GM18907 (cell line): ENCODE measurements at regions not wholly inside any gene's neighbourhood (a gene's known extent, or its start where the extent isn't known, plus 50 kb on each side); places are given as distances from the start of the nearest gene placed in this dataset.

Experiments
- ATAC-seq: cut with Tn5 transposase; IDR thresholded peaks from one replicate; pipeline ENCODE4 v1.9.1; 2021; ENCODE audit warnings: mild to moderate bottlenecking, moderate library complexity; ENCODE audit not compliant: unreplicated experiment

DNA sequence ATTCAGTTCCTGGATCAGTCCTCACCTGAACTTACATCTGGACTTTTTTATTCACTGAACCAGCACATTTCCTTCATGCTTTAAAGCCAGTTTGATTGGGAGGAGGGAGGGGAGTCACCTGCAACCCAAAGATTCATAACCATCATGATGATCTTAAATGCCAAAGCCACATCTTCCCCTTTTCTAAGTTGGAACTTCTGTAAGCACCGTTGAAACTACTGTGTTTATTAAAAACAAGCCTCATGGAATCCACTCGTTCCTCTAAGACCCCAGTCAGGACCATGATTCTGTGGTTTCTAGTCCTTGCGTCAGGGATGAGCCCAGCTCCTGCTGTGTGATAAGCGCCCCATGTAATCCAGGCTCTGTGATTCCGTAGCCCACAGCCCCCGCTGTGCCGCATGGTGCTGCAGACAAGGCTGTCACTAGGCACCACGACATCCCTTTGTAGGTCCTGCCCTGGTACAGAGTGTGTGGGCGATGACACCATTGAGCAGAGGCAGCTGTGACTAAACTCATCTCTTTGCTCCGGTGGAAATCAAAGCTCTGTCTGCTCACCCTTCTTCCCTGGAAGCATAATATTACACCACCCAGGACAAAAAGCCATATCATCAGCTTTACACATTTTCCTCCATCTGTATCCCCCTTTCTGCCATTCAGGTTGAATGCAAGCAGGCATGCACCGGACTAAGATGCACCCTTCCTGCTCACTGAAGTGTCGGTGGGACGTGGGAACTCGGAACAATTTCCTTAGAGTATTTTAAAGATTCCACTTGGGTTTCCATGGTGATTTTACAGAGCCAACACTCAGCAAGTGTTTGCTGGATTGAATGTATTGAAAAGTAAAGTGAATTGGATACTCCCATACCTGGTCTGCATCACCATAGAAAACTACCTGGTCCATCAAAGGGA lies 132.0 kb upstream of the FSTL4 start:
- ATAC-seq = no peak

DNA sequence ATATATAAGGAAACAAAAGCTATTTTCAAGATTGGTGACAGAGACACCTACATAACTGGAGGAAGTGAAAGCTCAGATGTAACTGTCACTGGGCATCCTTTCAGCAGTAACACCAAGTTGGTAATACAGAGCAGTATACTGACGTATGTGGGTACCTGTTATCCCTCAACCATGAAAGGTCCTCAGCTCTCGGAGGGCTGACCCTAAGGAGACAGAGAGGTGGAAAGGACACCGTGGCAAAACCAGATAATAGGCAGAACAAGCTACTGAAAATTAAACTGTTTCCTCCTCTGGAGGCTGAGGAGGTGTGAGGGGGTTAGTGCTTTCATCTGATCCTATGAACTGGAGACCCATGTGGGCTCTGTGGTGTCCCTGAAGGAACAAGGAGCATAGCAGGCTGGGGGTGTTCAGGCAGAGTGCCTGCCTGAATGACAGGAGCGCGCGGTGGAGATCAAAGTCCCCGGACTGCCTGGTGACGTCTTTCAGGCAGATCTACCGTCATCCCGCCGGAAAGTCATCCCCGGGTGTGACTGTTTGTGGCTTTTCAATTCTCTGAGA lies 130.2 kb upstream of the FSTL4 start:
- peak; percentile 60 for ATAC-seq

DNA sequence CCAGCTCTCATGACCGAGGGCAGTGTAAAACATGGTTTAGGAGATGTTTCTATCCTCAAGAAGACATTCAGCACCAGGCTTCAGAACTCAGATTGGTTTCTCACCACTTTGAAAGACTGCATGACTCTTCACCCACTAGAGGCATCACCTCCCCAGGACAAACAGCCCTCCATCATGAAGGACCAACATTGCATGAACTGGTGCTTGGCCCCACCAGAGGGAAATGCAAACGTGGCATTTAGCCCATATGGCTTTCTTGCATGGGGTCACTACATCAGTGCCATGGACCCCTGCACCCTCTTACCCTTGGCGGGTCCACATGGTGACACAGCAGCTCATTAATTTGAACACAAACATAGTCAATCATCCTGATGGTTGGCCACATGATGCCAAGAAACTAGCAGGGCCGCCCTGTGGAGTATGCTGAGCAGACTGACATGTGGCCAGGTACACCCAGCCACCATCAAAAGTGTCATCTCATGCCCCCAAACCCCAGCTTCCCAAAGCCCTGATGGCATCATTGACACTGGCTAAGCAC lies 129.5 kb upstream of the FSTL4 start:
- ATAC-seq = no peak

DNA sequence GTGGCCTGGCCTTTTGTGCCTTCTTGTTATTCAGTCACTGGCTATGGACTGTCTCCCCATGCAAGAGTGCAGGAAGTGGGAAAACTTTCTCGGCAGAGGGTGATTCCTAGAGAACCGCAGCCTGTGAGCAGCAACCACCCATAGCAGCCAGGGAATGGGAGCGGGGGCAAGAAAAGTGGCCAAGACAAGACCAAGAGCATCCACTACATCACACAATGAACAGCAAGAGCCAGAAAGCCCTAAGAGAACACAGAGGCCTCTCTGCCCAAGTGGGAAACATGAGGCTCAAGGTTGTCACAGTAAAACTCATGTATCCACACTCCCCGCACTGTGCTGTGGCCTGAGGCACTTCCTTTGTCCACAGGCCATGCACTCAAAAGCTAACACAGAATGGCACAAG lies 129.1 kb upstream of the FSTL4 start:
- ATAC-seq = no peak

DNA sequence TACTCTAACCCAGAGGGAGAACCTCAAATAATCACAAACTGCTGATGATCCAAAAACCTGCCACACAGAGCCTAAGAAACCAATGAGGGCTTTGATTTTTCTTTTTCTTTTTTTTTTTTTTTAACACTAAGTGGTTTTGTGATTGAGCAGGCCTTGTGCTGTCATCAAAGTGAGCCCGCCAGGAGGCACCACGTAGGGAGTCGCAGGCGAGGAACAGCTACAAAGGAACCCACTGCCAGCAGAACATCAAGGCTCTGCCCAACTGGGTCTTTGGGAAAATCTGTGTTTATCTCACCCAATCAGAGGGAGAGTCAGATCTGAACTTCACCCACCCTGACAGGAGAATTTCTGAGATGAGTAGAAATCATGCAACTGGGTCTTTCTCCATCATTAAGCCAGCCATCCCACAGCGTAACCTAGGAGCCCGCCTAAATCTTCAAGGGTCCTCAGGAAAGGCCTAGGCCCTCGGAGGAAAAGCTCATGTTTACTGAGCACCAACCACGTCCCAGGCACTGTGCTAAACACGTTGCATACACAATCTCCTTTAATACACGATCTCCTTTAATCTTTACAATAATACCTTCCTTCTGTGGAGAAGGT lies 126.9 kb upstream of the FSTL4 start:
- no peak for ATAC-seq

DNA sequence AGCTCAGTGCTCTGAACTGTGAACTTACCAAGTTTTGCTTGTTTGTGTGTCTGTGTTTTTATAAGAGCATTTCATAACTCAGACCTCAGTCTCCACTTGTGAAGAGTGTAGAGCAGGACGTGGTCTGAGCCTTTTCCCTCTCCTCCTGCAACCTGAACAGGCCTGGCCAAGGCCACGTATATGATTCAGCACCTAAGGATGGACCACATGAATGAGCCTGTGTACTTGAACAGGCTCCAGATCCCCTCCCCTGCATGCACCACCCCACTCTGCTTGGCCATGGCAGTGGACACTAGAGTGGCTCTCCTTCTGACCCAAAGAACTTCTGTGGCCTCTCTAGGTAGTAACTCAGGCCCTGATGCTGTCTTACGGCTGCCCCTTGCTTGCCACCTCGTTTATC lies 125.9 kb upstream of the FSTL4 start:
- no peak for ATAC-seq

DNA sequence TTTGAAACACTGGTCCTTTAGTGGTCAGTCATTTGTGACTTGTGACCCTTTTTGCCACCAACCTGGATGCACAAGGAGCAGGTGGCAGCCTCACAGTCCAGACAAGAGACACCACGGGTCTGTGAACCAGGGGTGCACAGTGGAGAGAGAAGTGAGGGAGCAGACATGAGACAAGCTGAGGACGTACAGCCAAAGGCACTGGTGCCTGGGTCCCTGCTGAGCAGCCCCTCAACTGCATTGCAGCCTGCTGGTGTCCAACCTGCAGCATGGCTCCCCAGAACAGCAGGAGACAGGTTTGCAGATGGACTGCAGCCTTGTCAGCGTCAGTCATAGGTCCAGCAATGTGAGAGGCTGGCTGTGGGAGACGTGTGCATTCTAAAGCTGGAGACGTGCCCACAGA lies 124.2 kb upstream of the FSTL4 start:
- ATAC-seq = no peak

DNA sequence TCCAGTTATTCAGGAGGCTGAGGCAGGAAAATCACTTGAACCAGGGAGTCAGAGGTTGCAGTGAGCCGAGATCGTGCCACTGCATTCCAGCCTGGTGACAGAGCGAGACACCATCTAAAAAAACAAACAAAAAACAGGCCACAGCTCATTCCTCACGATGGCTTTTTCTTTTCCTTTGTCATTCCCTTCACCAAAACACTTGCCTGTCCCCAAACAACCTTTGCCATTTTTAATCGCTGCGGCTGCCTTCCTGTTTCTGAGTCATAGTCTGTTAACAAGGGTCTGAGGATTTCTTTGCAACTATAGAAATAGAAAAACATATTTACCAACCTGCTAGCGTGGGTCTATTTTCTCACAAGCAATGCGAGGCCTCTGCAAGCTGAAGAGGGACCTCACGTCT lies 123.0 kb upstream of the FSTL4 start:
- ATAC-seq = no peak

DNA sequence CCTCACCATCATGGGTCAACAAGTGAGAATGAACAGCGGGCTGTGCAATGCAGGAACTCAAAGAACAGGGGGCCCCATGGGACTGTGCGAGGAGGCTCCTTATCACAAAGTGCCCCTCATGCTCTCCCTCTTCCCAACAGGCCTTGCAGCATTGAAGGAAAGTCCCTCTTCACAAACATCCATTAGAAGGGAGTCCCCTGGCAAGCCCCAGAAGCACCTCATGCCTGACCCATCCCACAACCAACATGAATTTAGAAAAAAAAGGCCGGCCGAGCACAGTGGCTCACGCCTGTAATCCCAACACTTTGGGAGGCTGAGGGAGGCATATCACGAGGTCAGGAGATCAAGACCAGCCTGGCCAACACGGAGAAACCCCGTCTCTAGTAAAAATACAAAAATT lies 122.6 kb upstream of the FSTL4 start:
- ATAC-seq = no peak

DNA sequence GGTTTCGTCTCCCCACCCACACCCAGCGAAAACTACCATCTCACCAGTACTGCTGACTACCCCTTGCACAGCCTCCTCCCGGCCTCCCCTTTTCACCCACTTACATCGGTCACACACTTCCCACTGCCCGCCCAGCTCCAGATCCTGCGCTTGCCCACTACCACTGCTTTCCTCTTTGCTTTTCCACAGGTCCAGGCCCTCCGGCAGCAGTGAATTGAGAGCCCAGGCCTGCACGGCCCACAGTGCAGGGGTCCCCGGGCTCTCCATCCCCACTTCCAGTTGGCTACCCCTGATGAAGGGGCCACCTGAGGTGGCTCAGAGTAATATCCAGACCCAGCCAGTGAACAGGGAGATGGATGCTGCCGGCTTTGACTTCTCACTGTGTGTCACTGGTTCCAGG lies 120.2 kb upstream of the FSTL4 start:
- ATAC-seq = no peak

DNA sequence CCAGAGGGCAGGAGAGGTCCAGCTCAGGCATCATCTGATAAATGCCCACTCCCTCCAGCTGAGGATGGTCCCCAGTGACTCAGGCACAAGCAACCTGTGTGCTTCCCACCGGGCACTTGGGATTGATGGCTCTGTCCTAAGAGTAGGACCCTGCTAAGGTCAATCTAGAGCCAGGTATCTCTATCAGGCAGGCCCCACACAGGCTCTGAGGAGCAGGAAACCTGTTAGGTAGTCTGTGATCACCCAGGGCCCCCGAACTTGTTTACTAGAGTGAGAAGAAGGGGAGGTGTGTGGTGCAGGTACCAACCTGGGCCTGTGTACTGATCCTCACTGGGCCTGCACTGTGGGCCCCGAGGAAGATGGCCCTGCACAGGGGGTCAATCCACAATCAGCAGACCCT lies 119.6 kb upstream of the FSTL4 start:
- ATAC-seq = no peak

DNA sequence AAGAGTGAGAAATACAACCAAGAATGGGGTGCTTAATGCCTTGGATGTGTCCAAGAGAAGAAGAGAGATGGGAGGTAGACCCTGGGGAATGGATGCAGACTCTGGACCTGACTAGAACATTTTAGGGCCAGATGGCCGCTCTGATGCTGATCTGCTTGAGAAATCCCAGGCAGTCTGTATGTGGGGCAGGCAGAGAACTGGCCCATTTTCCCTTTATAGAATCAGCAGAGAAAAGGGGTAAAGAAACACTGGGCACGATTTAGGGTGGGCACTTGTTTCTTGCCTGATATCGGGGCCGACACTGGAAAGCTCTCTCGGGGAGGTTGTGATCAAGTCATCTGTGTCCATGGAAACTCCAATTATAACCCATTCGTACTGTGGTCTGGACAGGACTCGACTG lies 118.5 kb upstream of the FSTL4 start:
- no peak for ATAC-seq

DNA sequence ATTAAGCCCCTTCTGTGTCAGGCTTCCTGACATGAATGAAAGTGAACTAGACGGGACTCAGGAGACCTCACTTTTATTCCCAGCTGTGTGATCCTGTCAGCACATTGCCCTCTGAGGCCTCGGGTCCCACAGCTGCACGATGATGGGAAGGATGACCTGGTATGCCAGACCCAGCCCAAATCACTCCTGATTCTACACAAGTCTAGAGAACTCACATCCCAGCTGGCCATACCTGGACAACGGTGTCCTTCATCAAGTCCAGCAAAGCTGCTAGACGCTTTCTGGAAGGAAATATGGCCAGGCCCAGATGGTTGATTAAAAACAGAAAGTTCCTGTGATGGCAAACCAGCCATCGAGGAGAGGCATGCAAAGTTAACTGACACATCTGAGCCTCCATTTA lies 118.0 kb upstream of the FSTL4 start:
- no peak for ATAC-seq

DNA sequence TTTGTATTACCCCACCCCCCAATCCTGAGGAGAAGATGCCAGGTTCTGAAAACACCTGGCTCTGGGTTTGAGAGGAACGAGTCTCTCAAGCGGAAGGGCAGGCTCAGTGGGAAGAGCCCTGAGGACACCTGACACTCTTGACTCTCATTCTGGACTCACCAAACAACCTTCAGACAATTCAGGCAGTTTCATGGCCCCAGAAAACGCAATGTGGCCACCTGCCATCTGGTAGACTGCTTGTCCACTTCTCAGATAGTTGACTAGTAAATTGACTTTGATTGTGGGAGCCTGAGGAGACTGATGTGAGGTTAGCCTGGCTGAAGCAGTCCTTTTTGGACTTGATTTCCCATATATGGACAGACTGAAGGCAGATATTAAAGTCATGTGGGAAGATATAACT lies 117.5 kb upstream of the FSTL4 start:
- ATAC-seq = no peak

DNA sequence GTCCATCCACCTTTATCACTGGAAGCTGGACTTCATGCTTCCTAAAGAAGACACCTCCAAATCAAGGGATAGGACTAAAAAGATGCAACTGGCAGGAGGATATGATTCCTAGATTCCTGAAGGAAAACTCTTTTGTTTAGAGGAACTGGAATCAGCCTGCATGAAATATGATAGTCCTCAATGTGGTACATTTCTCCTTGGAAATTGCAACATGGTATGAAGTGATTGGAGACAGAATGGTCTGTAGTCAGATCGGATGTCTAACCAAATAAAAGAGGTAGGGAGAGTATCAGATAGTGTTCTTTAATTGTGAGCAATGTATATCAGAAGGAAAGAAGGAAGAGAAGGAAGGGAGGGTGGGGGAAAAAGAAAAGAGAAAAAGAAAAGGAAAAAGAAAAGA lies 116.1 kb upstream of the FSTL4 start:
- ATAC-seq = no peak

DNA sequence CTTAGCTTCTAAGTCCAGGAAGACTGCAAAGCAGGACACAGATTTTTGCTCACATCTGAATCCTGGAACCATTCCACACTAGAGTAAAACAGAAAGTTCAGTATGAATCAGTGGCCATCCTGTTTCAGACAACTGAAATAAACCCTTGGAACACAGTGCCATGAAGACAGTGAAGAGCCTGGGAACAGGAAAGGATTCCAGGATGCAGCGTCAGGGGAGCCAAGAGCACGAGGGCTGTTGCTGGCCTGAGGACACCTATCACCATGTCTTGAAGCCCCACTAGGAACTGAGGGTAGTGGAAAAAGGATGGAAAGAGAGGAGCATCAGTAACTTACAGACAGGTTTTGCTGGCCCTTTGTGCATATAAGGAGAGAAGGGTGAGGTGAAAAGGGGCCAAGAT lies 115.3 kb upstream of the FSTL4 start:
- no peak for ATAC-seq

DNA sequence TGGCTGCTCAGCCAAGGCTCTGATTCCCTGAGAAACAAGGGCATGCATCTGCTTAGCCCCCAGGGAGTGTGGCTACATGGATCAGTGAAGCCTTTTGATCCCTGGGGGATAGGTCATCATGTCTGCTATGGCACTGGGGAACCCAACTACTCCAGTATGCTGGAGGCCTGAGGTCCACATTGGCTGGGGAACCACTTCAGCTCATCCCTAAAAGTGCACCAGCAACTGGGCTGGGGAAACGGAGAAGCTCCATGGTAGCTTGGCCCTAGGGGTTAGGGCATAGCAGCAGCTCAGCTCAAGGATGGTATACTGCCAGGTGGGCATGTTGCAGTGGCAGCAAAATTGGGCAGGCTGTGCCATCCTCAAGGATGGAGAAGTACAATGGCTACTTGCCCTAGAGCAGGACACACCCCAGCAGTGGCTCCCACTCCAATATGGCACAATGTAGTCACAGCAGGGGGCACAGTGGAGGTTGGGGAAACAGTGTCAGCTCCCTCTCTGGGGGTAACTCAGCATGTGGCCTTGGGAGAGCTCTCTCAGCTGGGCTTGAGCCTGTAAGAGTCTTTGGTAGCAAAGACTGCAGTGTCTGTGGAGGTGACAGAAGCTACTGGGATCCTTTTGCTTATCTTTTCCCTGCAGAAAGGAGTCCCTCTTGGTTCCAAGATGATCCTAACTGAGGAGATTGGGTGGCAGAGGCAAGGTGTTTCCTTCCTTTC lies 111.5 kb upstream of the FSTL4 start:
- no peak for ATAC-seq

DNA sequence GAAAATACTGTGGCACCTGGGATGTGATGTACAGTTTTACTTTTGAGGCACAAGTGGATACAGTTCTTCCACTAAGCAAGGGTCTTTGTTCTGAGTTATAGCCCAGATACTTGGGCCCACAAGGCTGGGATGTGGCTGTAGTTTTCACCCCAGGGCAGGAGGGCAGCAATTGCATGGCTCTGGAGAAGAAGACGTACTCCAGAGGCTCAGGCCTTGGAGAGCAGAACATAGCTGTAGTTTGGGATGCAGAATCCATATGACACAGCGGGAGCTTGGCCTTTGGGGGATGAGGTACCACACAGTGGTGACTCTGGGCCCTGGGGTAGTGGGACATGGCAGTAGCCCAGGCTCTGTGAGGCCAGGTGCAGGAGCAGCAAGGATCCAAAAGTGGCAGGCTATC lies 110.8 kb upstream of the FSTL4 start:
- ATAC-seq = no peak

DNA sequence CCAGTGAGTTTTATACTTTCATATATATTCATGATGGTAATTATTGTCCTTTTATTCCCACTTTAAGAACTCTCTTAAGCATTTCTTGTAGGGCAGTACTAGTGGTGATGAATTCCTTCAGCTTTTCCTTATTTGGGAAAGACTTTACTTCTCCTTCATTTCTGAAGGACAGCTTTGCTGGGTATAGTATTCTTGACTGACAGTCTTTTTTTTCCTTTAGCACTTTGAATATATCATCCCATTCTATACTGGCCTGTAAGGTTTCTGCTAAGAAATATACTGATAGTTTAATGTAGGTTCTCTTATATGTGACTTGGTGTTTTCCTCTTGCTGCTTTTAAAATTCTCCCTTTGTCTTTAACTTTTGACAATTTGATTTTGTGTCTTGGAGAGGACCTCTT lies 109.0 kb upstream of the FSTL4 start:
- no peak for ATAC-seq

DNA sequence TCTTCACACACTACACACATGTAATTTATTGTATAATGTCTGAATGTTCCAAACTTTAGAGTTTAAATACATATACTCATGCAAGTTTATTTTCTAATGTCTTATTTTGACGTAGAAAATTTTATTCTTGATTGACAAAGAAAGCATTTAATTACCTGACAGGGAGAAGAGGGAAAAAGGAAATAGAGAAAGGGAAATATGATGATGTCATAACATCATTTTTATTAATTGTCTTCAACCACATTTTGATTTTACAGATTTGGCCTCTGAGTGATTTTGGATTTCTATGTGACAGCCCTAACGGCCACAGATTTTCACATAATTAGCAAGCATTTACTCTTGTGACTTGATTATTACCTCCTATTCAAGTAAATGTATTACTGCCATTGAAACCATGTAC lies 106.1 kb upstream of the FSTL4 start:
- no peak for ATAC-seq

DNA sequence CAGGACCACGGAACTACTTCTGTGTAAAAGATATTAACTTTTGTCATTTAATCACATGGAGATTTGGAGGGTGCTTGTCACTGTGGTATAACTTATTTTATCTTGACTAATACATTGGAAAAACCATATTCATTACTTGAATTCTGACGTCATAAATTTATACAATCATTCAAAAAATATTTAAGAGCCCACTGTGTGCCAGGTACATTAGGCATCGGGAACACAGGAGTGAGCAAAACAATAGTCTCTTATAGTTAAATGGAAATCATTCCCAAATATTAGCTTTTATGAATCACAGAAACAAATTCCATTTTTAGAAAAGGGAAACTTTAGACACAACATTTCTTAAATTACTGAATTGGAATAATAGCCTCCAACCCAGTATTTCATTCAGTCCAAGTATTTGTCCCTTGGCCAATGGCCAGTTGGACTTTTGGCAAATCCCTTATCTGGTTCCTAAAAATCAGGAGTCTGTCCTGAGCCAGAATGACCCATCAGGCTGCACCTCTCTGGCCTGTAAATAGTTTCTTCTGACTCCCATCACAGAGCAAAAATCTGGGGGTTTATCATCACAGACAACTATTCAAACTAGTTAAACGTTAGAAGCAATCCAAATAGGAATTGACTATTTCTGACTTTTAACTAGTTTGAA lies 104.3 kb upstream of the FSTL4 start:
- ATAC-seq = no peak
